Progenitor cell of endocrine pancreas (in vitro differentiated cells): ENCODE measurements at regions not wholly inside any gene's neighbourhood (a gene's known extent, or its start where the extent isn't known, plus 50 kb on each side); places are given as distances from the start of the nearest gene placed in this dataset.

ENCODE experiments used
- DNase-seq: peaks from one replicate; pipeline ENCODE4 v3.0.0; 2021; ENCODE audit warnings: low spot score; ENCODE audit not compliant: unreplicated experiment
- H3K27ac Mint-ChIP-seq: 2 replicates; pipeline ENCODE4 v1.8.0; 2021; ENCODE audit warnings: mild to moderate bottlenecking, moderate library complexity, mixed read lengths
- H3K27me3 Mint-ChIP-seq: 2 replicates; pipeline ENCODE4 v1.8.0; 2021; ENCODE audit warnings: mixed read lengths
- H3K36me3 Mint-ChIP-seq: 2 replicates; pipeline ENCODE4 v1.8.0; 2022; ENCODE audit warnings: mixed read lengths; ENCODE audit not compliant: insufficient read depth
- H3K4me1 Mint-ChIP-seq: 2 replicates; pipeline ENCODE4 v1.8.0; 2021; ENCODE audit warnings: low read depth, mixed read lengths
- H3K4me3 Mint-ChIP-seq: 2 replicates; pipeline ENCODE4 v1.8.0; 2021; ENCODE audit warnings: low read depth, mild to moderate bottlenecking, moderate library complexity, mixed read lengths
- H3K9me3 Mint-ChIP-seq: 2 replicates; pipeline ENCODE4 v1.8.0; 2021; ENCODE audit warnings: low read depth, mixed read lengths
- TF ChIP-seq, protein P1 (sequence below): fragments of 200-600 bp; sonication (generic); IDR thresholded peaks from one replicate; pipeline ENCODE4 v1.5.0; 2021; ENCODE audit warnings: antibody characterized with exemption, mild to moderate bottlenecking; ENCODE audit not compliant: unreplicated experiment

DNA sequence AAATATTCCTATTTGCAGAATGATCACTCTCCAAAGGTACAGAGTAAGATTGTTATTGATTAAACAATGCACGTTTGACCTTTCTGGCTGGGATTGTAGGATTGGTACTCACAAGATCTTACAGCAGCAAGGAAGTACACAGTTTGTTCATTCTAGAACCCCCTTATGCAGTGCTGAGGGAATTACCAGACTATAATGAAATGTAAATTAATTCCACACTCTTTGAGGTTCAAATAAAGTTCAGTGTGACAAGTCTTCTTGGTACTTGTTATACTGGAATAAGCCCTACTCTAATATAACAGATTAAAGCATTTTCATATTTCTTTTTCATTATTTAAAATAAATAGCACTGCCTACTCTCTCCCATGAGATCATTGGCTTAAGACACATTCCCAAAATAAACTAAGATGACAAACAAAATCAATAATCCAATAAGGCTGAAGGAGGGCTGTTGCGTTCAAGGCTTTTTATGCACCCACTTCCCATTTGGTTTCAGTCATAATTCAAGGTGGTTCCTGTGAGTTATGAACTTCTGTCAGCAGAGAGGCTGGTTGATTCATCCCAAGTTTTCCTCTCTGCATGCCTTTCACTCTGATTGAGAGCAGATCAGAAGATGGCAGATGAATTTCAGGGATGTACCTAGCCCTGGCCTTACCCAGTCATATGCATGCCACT lies 881.5 kb downstream of the C6orf118 start:
- Mint-ChIP-seq H3K4me1 (peaks cover 10% of the 10 kb centered on the region), H3K4me3 (no peak overlapping the region), H3K27me3 (no peaks in the 10 kb centered on the region), H3K36me3 (peaks cover 3% of the 10 kb centered on the region), H3K27ac (no peak overlapping the region), H3K9me3 (peaks cover 12% of the 10 kb centered on the region)
- DNase-seq: no peak
- TF ChIP-seq, protein P1, sequence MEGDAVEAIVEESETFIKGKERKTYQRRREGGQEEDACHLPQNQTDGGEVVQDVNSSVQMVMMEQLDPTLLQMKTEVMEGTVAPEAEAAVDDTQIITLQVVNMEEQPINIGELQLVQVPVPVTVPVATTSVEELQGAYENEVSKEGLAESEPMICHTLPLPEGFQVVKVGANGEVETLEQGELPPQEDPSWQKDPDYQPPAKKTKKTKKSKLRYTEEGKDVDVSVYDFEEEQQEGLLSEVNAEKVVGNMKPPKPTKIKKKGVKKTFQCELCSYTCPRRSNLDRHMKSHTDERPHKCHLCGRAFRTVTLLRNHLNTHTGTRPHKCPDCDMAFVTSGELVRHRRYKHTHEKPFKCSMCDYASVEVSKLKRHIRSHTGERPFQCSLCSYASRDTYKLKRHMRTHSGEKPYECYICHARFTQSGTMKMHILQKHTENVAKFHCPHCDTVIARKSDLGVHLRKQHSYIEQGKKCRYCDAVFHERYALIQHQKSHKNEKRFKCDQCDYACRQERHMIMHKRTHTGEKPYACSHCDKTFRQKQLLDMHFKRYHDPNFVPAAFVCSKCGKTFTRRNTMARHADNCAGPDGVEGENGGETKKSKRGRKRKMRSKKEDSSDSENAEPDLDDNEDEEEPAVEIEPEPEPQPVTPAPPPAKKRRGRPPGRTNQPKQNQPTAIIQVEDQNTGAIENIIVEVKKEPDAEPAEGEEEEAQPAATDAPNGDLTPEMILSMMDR: no peak

DNA sequence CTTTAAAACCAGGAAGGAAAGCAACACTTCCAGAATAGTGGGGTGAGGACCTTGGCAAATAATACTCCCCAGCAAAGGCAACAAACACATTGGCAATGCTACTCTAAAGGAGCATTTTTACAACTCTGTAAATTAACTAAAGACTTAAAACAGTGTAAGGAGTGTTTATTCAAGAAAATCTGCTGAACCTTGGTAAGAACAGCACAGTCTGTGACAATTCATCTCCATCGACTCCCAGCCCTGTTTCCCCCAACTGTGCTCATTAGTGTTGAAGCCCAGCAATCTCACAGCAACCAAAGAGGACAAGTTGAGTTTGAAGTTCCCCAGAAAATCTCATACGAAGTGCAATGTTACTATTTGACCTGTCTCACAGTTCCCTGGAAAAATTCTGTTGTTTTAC lies 884.9 kb downstream of the C6orf118 start:
- Mint-ChIP-seq H3K36me3 (peaks cover 6% of the 10 kb centered on the region), H3K4me3 (no peak overlapping the region), H3K27me3 (no peaks in the 10 kb centered on the region), H3K4me1 (peaks cover 10% of the 10 kb centered on the region), H3K9me3 (peaks cover 24% of the 10 kb centered on the region), H3K27ac (no peak overlapping the region)
- DNase-seq: no peak
- TF ChIP-seq, protein P1: no peak

DNA sequence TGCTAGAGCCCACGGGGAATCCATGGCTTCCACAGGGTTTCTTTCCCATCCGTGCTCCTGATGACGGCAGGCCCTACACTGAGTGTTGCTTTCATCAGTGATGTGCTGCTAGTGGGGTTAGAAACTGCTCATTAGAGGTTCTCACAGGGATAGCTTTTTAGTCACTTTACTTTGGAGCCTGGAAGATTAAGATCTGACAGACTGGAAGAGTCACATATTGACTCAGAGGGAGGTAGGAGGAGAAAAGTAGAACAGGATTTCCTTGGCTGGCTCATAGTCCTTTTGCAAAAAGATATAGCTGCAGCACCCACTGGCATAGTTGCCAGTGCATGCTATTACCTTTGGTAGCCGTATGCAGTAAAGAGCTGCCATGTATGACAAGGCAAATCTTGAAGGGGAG lies 890.3 kb downstream of the C6orf118 start:
- Mint-ChIP-seq H3K9me3 (peaks cover 19% of the 10 kb centered on the region), H3K4me3 (no peak overlapping the region), H3K27ac (no peak overlapping the region), H3K27me3 (no peaks in the 10 kb centered on the region), H3K36me3 (peaks cover 6% of the 10 kb centered on the region), H3K4me1 (no peaks in the 10 kb centered on the region)
- DNase-seq: no peak
- TF ChIP-seq, protein P1: no peak

DNA sequence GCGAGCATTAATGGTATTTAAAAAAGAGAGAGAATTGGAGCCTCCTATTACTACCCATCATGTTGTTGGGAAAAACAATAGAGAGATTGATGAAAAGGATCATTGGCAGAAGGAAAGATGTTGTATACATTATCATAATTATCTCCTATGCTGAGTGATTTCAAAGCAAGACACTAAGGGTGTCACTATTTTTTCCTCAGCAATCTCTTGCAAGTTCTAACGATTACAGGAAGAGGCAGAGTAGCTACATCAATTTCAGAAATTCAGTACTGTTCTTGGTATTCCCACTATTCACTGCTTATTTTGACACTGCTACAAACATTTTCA lies 891.2 kb downstream of the C6orf118 start:
- peaks cover 1% of the 10 kb centered on the region for H3K27me3 Mint-ChIP-seq
- no peak overlapping the region for H3K4me3 Mint-ChIP-seq
- H3K36me3 Mint-ChIP-seq: peaks cover 4% of the 10 kb centered on the region
- no peak for DNase-seq
- peaks cover 12% of the 10 kb centered on the region for H3K9me3 Mint-ChIP-seq
- no peak overlapping the region for H3K27ac Mint-ChIP-seq
- no peaks in the 10 kb centered on the region for H3K4me1 Mint-ChIP-seq
- TF ChIP-seq, protein P1: no peak

DNA sequence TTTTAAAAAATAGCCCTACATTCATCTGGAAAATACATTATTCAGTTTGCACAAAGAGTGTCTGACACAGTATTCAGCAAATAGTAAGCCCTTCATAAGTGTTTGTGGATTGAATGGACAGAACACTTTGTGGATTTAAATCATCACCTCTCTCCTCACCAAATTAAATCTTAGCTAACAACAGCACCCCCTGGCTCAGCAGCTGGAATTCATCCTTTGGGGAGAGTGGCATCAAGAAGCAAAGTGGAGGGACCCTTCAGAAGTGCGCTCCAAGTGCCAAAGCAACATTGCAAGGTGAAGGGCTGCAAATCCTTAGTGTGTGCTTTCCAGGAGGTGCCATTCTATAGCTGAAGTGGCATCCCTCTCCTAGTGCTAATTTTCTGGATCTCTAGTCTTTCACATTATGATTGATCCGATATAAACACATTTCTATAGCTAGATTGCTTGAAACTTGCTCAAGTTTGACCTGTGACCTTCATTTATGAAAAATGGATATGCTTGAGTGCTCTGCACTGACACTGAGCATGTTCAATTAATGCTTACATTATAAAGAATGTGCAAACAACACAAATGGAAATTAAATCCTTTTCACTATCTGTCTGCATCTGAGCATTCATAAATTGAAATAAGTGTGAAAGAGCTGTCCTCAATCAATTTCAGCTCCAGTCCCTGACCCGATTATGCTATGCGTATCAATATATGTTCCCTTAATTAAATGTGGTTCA lies 891.7 kb downstream of the C6orf118 start:
- DNase-seq: no peak
- TF ChIP-seq, protein P1: no peak
- Mint-ChIP-seq H3K36me3 (peaks cover 4% of the 10 kb centered on the region), H3K9me3 (peaks cover 12% of the 10 kb centered on the region), H3K4me3 (no peak overlapping the region), H3K4me1 (no peaks in the 10 kb centered on the region), H3K27ac (no peak overlapping the region), H3K27me3 (peaks cover 3% of the 10 kb centered on the region)
